ENCODE measurements at regions not wholly inside any gene's neighbourhood (a gene's known extent, or its start where the extent isn't known, plus 50 kb on each side); places are given as distances from the start of the nearest gene placed in this dataset.

GRCh38 chr5:174532455-174533453 lies 191.6 kb upstream of the MSX2 start (continued):
- TF ChIP-seq SP4 (IDR thresholded peaks at IDR 0.05; ENCODE audit: low read length) (no peak), HDAC2 (IDR thresholded peaks at IDR 0.05; ENCODE audit: borderline replicate concordance in 1 of 2, low read depth in 2 of 2, low read length in 2 of 2) (no peak; a peak in 1 of 4 replicates), SAP30 (IDR thresholded peaks at IDR 0.05; ENCODE audit: insufficient read depth, insufficient replicate concordance, low read length) (no peak), MAX (IDR thresholded peaks at IDR 0.05) (peak; percentile 82), SIN3A (conservative IDR thresholded peaks at IDR 0.05 in 1 of 2, IDR thresholded peaks at IDR 0.05 in 1 of 2; ENCODE audit: low read depth in 1 of 2, low read length in 2 of 2) (peak; percentile 30 to 66; a peak in 1 of 4 replicates), TBP (IDR thresholded peaks at IDR 0.05; ENCODE audit: low read depth, low read length) (no peak; the same call in 1 of the 2 replicates), TEAD4 (IDR thresholded peaks at IDR 0.05; ENCODE audit: low read depth, low read length) (no peak), USF2 (IDR thresholded peaks at IDR 0.05; ENCODE audit: low read length) (no peak), POLR2AphosphoS5 (IDR thresholded peaks at IDR 0.05; ENCODE audit: low read depth, low read length) (no peak), EZH2 (IDR thresholded peaks at IDR 0.05; ENCODE audit: low read depth, low read length, severe bottlenecking) (peak; percentile 26), NRF1 (IDR thresholded peaks at IDR 0.05; ENCODE audit: low read depth, low read length) (no peak), SRF (IDR thresholded peaks at IDR 0.05; ENCODE audit: low read depth, low read length) (no peak), E2F6 (IDR thresholded peaks at IDR 0.05) (peak; percentile 65; the same call in 1 of the 2 replicates), TAF1 (IDR thresholded peaks at IDR 0.05; ENCODE audit: low read depth, low read length) (no peak), SIX5 (IDR thresholded peaks at IDR 0.05; ENCODE audit: low read depth, low read length) (no peak), CTCF (IDR thresholded peaks at IDR 0.05; ENCODE audit: control extremely low read depth in 1 of 3, insufficient read depth in 1 of 3, low read depth in 1 of 3, low read length in 3 of 3) (no peak), BACH1 (IDR thresholded peaks at IDR 0.05; ENCODE audit: low read length) (peak; percentile 99), RNF2 (IDR thresholded peaks at IDR 0.05; ENCODE audit: borderline replicate concordance, low read depth, low read length, missing control alignments, poor library complexity, severe bottlenecking) (no peak)
